HG02759 (cell line): ENCODE measurements at regions not wholly inside any gene's neighbourhood (a gene's known extent, or its start where the extent isn't known, plus 50 kb on each side); places are given as distances from the start of the nearest gene placed in this dataset.
"Not testable (repeated sequence)": the region's sequence is repeated elsewhere in the genome, so short reads cannot be mapped to it uniquely, and the experiment has no call there.

Source experiments
- ATAC-seq: cut with Tn5 transposase; IDR thresholded peaks from one replicate; pipeline ENCODE4 v1.9.1; 2021; ENCODE audit warnings: mild to moderate bottlenecking, moderate library complexity; ENCODE audit not compliant: unreplicated experiment

DNA sequence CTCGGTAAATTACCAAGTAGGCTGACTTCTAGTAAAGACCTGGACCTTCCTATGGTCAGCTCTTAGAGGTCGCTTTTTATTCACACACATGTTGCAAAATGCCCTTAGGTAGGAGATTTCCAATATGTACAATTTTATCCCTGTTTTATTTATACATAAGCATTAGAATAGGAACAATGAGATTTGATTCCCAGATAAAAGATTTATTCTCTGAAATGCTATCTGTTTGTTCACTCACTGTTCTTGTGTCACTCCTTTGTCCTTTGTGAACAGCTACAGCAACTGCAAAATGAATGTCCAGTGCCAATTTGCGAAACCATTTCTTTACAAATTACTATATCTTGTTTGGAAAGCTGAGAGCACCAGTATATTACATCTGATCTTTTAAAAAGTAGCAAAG is 991.5 kb upstream of the TYRP1 start:
- no peak for ATAC-seq

- ATAC-seq, result no peak
Measured at GRCh38 chr9:11702548-11702947, 990.6 kb upstream of the TYRP1 start.

DNA sequence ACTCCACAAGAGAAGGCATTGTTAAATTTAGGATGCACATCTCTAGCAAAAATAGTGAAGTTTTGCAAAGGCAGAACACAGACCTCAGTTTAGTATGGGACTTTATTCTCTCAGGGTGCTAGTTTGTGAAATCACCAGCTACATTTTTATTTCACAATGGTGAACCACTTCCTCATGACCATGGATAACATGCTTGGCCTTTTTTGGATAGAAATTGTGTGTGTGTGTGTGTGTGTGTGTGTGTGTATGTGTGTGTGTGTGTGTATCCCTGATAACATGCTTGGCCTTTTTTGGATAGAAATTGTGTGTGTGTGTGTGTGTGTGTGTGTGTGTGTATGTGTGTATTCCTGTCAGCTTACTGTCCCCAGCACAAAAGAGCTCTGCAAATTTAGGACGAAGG is 989.0 kb upstream of the TYRP1 start:
- not testable (repeated sequence) for ATAC-seq

DNA sequence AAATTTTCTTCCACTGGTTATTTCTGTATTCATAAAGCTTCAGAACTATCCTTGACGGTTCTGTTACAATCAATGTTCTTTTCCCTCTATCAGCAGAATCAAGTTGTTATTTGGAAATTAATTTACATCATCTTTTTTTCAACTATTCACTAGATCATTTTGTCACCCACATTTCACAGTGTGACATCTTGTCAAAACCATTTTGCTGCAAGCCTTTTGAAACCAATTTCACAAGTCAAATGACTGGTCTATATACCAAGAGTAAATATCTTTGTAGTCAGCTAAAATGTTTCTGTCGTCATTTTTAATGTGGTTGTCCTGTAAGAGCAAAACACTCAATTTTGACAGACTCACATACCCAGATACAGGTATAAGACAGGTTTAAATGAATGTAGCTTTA is 984.3 kb upstream of the TYRP1 start:
- no peak for ATAC-seq

DNA sequence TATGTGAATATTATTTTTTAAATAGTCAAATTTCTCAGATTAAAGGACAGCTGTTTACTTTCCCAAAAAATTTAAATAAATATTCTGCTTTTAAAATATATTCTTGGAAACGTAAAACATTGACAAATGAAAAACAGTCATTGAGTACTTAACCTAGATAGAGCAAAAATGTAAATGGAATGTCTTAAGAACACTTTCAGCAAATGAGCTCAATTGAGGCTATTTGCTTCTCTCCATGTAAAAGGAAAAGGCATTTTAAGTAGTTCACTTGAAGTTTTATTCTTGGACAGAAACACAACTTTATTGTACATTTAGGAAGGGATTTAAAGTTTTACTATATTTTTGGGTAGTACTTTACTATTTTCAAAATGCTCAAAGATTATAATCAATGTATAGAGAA is 983.6 kb upstream of the TYRP1 start:
- no peak for ATAC-seq

- ATAC-seq, result no peak
Measured at GRCh38 chr9:11713077-11713476, 980.1 kb upstream of the TYRP1 start.

GRCh38 chr9:11722957-11723356 is 970.2 kb upstream of the TYRP1 start:
- no peak for ATAC-seq

DNA sequence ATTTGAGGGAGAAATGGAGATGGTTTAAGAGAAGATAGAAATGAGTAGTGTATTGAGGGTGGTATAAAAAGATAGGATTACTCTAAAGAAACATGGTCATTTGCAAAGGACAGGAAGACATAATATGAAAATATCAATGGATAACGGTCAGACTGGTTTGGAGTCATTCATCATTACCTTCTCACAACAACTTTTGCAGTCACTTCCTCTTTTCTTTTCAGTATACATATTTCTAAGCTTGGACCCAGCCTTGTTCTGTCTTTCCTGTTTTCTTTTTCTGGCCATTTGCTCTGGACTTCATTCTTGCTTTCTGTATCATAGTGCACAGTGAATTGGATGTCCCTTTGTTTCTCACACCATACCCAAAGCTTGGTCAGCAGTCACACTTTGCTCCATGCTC is 966.5 kb upstream of the TYRP1 start:
- ATAC-seq, result no peak

GRCh38 chr9:11735391-11735790 is 957.8 kb upstream of the TYRP1 start:
- ATAC-seq, result no peak

- no peak for ATAC-seq
Measured at GRCh38 chr9:11742471-11742870, 950.7 kb upstream of the TYRP1 start.

DNA sequence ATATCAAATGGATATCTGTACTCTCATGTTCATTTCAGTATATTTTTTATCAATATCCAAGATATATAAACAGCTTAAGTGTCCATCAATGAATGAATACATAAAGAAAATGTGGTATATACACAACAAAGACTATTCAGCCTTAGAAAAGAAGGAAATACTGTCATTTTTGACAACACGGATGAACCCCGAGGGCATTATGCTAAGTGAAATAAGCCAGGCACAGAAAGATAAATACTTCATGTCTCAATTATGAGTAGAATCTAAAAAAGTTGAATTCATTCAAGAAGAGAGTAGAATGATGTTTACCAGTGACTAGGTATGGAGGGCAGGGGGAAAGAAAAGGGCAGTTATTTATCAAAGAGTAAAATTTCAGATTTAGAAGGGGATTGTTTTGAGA is 949.8 kb upstream of the TYRP1 start:
- no peak for ATAC-seq

- no peak for ATAC-seq
Measured at GRCh38 chr9:11749396-11749795, 943.8 kb upstream of the TYRP1 start.

- no peak for ATAC-seq
Measured at GRCh38 chr9:11755951-11756350, 937.2 kb upstream of the TYRP1 start.

DNA sequence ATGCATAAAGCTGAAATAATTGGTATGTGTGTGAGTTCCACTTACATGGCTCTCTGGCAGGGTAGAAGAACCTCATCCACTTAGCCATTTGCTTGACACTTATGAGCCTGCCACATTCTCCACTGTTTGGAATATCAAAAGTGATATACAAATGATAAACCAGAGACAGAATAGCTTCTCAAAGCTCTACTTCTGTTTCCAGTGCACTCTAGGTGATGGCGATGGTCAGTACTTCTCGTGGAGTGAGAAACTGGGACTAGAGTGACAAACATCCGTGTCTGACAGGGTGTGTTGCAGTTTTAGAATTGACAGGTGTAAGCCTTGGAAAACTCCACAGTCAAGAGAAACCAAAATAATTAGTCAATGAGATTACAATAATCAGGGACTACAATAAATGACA is 935.8 kb upstream of the TYRP1 start:
- no peak for ATAC-seq

DNA sequence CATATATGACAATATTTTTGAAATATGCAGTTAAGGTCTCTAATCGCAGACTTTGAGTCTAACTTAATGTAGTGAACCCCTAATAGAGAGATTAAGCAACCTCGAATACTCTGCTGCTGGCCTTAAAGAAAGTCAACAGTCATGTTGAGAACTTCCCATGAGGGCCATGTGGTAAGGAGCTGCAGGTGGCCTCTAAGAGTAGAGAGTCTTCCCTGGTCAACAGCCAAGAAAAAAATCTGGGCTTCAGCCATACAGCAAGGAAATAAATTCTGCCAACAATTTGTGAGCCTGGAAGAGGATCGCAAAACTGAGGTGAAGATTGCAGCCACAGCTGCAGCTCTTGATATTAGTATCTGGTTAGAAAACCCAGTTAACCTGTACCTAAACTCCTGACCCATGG is 935.2 kb upstream of the TYRP1 start:
- no peak for ATAC-seq

GRCh38 chr9:11779971-11780370 is 913.2 kb upstream of the TYRP1 start:
- ATAC-seq, result no peak

- ATAC-seq, result no peak
Measured at GRCh38 chr9:11792870-11793269, 900.3 kb upstream of the TYRP1 start.

DNA sequence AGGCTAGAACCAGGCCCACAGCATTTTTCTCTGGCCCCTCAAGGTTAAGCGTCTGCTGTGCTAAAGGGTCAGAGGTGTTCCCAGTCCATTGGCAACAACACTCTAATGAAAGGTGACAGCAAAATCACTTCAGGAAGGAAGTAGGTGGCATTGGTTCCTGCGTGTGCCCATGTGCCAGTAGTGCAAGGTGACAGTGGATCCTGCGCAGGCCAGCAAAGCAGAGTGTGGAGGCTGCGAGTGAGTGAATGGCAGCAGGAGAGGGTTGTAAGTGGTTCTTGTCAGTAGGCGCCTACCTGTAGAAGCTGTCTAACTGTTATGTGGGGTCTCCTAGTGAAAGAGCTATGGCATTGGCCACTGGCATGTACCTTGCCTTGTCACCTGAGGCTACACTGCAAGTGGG is 898.2 kb upstream of the TYRP1 start:
- no peak for ATAC-seq

- ATAC-seq, result no peak
Measured at GRCh38 chr9:11805969-11806368, 887.2 kb upstream of the TYRP1 start.

DNA sequence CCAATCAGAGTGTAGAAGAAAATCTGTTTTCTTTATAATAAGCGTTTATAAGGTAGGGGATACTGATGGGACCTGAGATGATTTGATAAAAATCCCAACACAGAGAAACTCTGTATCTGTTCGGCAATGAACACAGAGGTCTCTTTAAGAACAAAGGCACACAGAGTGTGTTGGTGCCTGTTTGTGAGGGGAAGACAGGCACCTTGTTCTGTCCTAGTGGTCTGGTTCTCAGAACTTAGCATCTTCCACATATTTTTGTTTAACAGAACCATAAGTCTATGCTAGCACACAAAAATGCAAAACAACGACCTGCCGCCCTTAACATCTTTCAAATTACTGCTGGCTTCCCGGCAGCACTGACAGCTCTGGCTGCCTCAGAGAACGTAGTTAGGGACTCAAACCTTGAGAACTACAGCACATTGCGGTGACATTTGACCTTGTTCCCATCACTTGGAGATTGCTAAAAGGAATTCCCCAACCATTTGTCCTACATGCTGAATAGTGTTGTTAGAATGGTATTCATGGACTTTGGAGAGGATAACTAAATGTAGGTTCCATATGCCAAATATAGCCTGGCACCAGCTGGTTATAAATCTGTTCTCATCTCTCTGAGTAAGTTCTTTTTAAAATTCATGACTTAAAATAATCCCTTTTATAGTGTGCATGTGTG is 871.7 kb upstream of the TYRP1 start:
- no peak for ATAC-seq

- ATAC-seq, result no peak
Measured at GRCh38 chr9:11828201-11828600, 865.0 kb upstream of the TYRP1 start.

GRCh38 chr9:11833056-11833455 is 860.1 kb upstream of the TYRP1 start:
- ATAC-seq, result no peak

- no peak for ATAC-seq
Measured at GRCh38 chr9:11868795-11869194, 824.4 kb upstream of the TYRP1 start.
